CD4-positive, alpha-beta T cell (primary cell): ENCODE measurements at regions not wholly inside any gene's neighbourhood (a gene's known extent, or its start where the extent isn't known, plus 50 kb on each side); places are given as distances from the start of the nearest gene placed in this dataset.

ENCODE experiments used
- ATAC-seq: fragments of 200-7000 bp; cut with Tn5 transposase; one replicate; pipeline ENCODE4 v1.10.0; 2022; ENCODE audit warnings: mild to moderate bottlenecking; ENCODE audit not compliant: poor library complexity
- CTCF ChIA-PET: fragments of 350-600 bp; sonication (Branson Sonifier 250); formaldehyde crosslinking; loops from one replicate; lab custom pipeline; 2021; ENCODE audit warnings: antibody characterized with exemption, inconsistent platforms; lab: Charles Lee
- POLR2A ChIA-PET: fragments of 350-600 bp; sonication (Branson Sonifier 250); formaldehyde crosslinking; loops from one replicate; lab custom pipeline; 2021; ENCODE audit warnings: antibody characterized with exemption, inconsistent platforms; lab: Charles Lee
- DNase-seq, 14 experiments: peaks; one replicate each; pipeline ENCODE4 v3.0.0-alpha.2; 2013 to 2020; ENCODE audit warnings: mixed read lengths in 2 of 14
- H3K27ac ChIP-seq, 2 donors: one replicate each; pipeline versions ENCODE4 v1.5.1 to v1.7.0; 2013; ENCODE audit warnings: low read length in 2 of 2, low read depth in 1 of 2, mild to moderate bottlenecking in 1 of 2
- H3K27me3 ChIP-seq, 2 experiments: 1 replicate in 1 of 2; 2 replicates in 1 of 2; pipeline versions ENCODE4 v1.6.1 to v1.7.0; 2013; ENCODE audit warnings: low read length in 2 of 2, control low read depth in 1 of 2, mild to moderate bottlenecking in 1 of 2, moderate library complexity in 1 of 2; ENCODE audit not compliant: insufficient read depth in 2 of 2, control insufficient read depth in 1 of 2
- H3K36me3 ChIP-seq: one replicate; pipeline ENCODE4 v1.6.1; 2013; ENCODE audit warnings: low read length, control low read depth; ENCODE audit not compliant: insufficient read depth
- H3K4me1 ChIP-seq: one replicate; pipeline ENCODE4 v1.6.1; 2013; ENCODE audit warnings: low read length, control low read depth; ENCODE audit not compliant: insufficient read depth
- H3K4me3 ChIP-seq: one replicate; pipeline ENCODE4 v1.5.1; 2013; ENCODE audit warnings: mild to moderate bottlenecking, low read length, moderate library complexity
- H3K9me3 ChIP-seq, 2 experiments: 1 replicate in 1 of 2; 2 replicates in 1 of 2; pipeline versions ENCODE4 v1.6.1 to v1.7.0; 2013; ENCODE audit warnings: low read length in 2 of 2, mild to moderate bottlenecking in 2 of 2, control low read depth in 1 of 2, moderate library complexity in 1 of 2; ENCODE audit not compliant: control insufficient read depth in 1 of 2, insufficient read depth in 1 of 2
- H3K27ac Mint-ChIP-seq: one replicate; pipeline ENCODE4 v1.8.0; 2020; ENCODE audit warnings: mixed read lengths
- H3K27me3 Mint-ChIP-seq: one replicate; pipeline ENCODE4 v1.8.0; 2021; ENCODE audit warnings: mixed read lengths
- H3K36me3 Mint-ChIP-seq: one replicate; pipeline ENCODE4 v1.8.0; 2021; ENCODE audit warnings: low read depth, mixed read lengths
- H3K4me1 Mint-ChIP-seq: one replicate; pipeline ENCODE4 v1.8.0; 2021; ENCODE audit warnings: low read depth, mixed read lengths
- H3K4me3 Mint-ChIP-seq: one replicate; pipeline ENCODE4 v1.8.0; 2020; ENCODE audit warnings: mild to moderate bottlenecking, mixed read lengths
- H3K9me3 Mint-ChIP-seq: one replicate; pipeline ENCODE4 v1.8.0; 2020; ENCODE audit warnings: mixed read lengths
- CTCF ChIP-seq: fragments of 200-600 bp; IDR thresholded peaks from one replicate; pipeline ENCODE4 v1.8.0; 2022; ENCODE audit warnings: antibody characterized with exemption, mild to moderate bottlenecking
- intact Hi-C, 2 experiments: fragments of 100-400 bp; cut with DNase I in 1 of 2; cut with micrococcal nuclease in 1 of 2; formaldehyde crosslinking; loops; one replicate each; pipeline versions ENCODE4 v1.15.1 to v1.9.0; 2023 to 2025; cut with DNase I, micrococcal nuclease

DNA sequence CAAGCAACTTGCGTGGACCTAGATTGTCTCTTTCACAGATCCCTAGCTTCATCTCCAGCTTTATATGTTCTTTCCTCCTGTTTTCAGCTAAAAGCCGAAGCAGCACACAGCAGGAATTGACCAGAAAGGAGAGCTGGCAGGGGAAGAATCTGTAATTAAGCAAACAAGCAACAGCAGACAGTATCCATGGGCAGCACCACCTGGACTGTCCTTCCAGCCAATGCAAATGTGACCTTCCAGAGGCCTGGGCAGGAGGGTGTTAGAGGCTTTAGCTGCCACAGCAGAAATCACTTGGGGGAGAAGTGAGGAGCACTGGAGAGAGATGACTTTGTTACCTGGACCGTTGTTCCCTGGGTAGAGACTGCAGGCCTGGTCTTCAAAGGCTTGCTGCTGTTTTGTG, 427.6 kb upstream of the GOT2 start:
- Mint-ChIP-seq H3K9me3 (no peaks in the 10 kb centered on the region), H3K36me3 (no peaks in the 10 kb centered on the region), H3K4me1 (no peaks in the 10 kb centered on the region), H3K27me3 (no peaks in the 10 kb centered on the region), H3K27ac (no peak overlapping the region), H3K4me3 (no peak overlapping the region)
- no peaks in the 10 kb centered on the region for H3K4me1 ChIP-seq
- H3K27me3 ChIP-seq: no peaks in the 10 kb centered on the region
- H3K27ac ChIP-seq: no peak overlapping the region
- H3K9me3 ChIP-seq: no peaks in the 10 kb centered on the region
- ATAC-seq (no peak), DNase-seq (no peak)
- ChIA-PET CTCF (no interaction called here), POLR2A (no interaction called here)
- no peak for TF ChIP-seq CTCF
- H3K36me3 ChIP-seq: no peaks in the 10 kb centered on the region
- intact Hi-C loops: no loop called here
- no peak overlapping the region for H3K4me3 ChIP-seq

- no peak overlapping the region for H3K4me3 Mint-ChIP-seq
- no peaks in the 10 kb centered on the region for H3K36me3 Mint-ChIP-seq
- POLR2A ChIA-PET: no interaction called here
- Histone ChIP-seq H3K4me3 (no peak overlapping the region), H3K9me3 (no peaks in the 10 kb centered on the region), H3K27me3 (no peaks in the 10 kb centered on the region), H3K27ac (no peak overlapping the region), H3K4me1 (no peaks in the 10 kb centered on the region), H3K36me3 (no peaks in the 10 kb centered on the region)
- CTCF ChIA-PET: no interaction called here
- H3K27me3 Mint-ChIP-seq: no peaks in the 10 kb centered on the region
- H3K4me1 Mint-ChIP-seq: no peaks in the 10 kb centered on the region
- no peak for TF ChIP-seq CTCF
- no peak for ATAC-seq
- intact Hi-C loops: no loop called here
- H3K9me3 Mint-ChIP-seq: no peaks in the 10 kb centered on the region
- no peak for DNase-seq
- no peak overlapping the region for H3K27ac Mint-ChIP-seq
These were observed 420.2 kb upstream of the GOT2 start for GRCh38 chr16:59154295-59154694.

DNA sequence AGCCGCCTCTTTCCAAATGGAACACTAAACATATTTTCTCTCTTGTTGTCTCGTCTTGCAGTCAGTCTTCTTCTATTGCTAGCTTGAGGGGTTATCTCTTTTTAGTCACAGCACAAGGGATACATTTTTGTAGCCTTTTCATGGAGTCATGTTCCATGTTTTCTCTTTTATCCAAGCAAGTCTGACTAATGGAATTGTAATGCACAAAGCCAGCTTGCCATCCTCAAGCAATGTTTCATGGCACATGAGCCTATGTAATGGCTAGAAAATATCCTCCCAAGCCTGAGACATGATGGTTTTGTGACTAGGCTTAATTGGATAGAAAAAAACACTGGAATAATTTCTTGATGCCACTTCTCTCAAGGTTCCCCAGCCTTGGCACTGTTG, 414.6 kb upstream of the GOT2 start:
- ATAC-seq: no peak
- Histone ChIP-seq H3K4me1 (no peaks in the 10 kb centered on the region), H3K27ac (no peak overlapping the region), H3K9me3 (peaks cover 0 to 5% of the 10 kb centered on the region in 2 experiments), H3K36me3 (no peaks in the 10 kb centered on the region), H3K4me3 (no peak overlapping the region), H3K27me3 (no peaks in the 10 kb centered on the region)
- intact Hi-C loops: no loop called here
- ChIA-PET CTCF (no interaction called here), POLR2A (no interaction called here)
- no peaks in the 10 kb centered on the region for H3K4me1 Mint-ChIP-seq
- no peak for DNase-seq
- no peaks in the 10 kb centered on the region for H3K27me3 Mint-ChIP-seq
- TF ChIP-seq CTCF: no peak
- no peak overlapping the region for H3K27ac Mint-ChIP-seq
- H3K36me3 Mint-ChIP-seq: no peaks in the 10 kb centered on the region
- no peak overlapping the region for H3K4me3 Mint-ChIP-seq
- H3K9me3 Mint-ChIP-seq: no peaks in the 10 kb centered on the region
